BLaER1 (cell line): ENCODE measurements at regions not wholly inside any gene's neighbourhood (a gene's known extent, or its start where the extent isn't known, plus 50 kb on each side); places are given as distances from the start of the nearest gene placed in this dataset.

Experiments used
- H3K27ac ChIP-seq: shearing (Covaris generic); formaldehyde crosslinking; 2 replicates; pipeline ENCODE4 v1.8.1; 2022
- H3K27me3 ChIP-seq: shearing (Covaris generic); formaldehyde crosslinking; 2 replicates; pipeline ENCODE4 v1.8.1; 2022
- H3K36me3 ChIP-seq: shearing (Covaris generic); formaldehyde crosslinking; 2 replicates; pipeline ENCODE4 v1.8.1; 2022
- H3K4me1 ChIP-seq: shearing (Covaris generic); formaldehyde crosslinking; 2 replicates; pipeline ENCODE4 v1.8.1; 2022
- H3K4me2 ChIP-seq: shearing (Covaris generic); formaldehyde crosslinking; 2 replicates; pipeline ENCODE4 v1.8.1; 2022
- H3K4me3 ChIP-seq: shearing (Covaris generic); formaldehyde crosslinking; 2 replicates; pipeline ENCODE4 v1.8.1; 2022
- H3K9ac ChIP-seq: shearing (Covaris generic); formaldehyde crosslinking; 2 replicates; pipeline ENCODE4 v1.8.1; 2022
- H3K9me3 ChIP-seq: shearing (Covaris generic); formaldehyde crosslinking; 2 replicates; pipeline ENCODE4 v1.8.1; 2022
- H4K20me1 ChIP-seq: shearing (Covaris generic); formaldehyde crosslinking; 2 replicates; pipeline ENCODE4 v1.8.1; 2022
- Cebpa-rat ChIP-seq: shearing (Covaris generic); IDR thresholded peaks from 2 replicates; pipeline ENCODE4 v1.8.1; 2022

DNA sequence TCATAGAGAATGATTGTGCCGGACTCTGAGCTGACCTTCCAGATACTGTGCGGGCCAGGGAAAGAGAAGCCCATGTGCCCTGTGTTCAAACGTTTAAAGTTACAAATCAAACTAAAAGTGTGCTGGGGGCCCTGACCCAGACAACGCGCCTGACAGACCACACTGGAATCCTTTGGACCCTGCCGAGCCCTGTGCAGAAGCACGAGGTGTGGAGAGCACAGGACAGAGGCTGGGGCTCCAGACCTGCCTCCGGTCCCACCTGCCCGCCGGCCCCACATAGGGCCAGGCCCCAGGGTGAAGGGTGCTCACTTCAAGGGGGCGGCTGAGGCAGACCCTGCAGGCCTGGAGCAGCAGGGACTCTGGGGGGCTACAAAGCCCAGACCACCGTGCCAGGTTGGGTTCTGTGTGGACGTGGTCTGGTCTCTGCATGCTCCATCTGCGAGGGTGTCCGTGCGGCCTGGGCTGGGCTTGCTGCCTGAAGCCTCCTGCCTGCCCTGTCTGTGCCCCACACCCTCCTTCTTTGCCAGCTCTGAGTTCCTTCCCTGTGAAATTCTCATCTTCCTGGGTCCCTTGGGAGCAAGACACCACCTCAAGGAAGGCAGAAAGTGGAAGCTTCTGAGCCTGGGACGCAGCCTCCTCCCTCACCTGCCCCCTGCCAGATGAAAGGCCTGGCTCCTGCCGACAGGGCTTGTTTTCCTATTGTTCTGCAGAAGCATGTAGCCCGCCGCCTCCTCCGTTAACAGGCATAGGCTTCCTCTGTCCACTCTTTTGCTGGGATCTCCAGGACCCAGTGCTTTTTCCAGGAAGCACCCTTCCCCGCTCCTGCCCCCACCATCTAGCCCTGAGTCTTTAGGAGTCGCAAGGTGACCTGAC lies 186.2 kb downstream of the ERMARD start:
- Histone ChIP-seq H3K4me3 (no peak overlapping the region), H3K4me2 (no peak overlapping the region), H3K9me3 (no peaks in the 10 kb centered on the region), H3K36me3 (no peaks in the 10 kb centered on the region), H3K27ac (no peak overlapping the region), H3K4me1 (peaks cover 34% of the 10 kb centered on the region), H3K27me3 (no peaks in the 10 kb centered on the region), H3K9ac (no peak overlapping the region), H4K20me1 (no peaks in the 10 kb centered on the region)
- TF ChIP-seq Cebpa-rat, result no peak

DNA sequence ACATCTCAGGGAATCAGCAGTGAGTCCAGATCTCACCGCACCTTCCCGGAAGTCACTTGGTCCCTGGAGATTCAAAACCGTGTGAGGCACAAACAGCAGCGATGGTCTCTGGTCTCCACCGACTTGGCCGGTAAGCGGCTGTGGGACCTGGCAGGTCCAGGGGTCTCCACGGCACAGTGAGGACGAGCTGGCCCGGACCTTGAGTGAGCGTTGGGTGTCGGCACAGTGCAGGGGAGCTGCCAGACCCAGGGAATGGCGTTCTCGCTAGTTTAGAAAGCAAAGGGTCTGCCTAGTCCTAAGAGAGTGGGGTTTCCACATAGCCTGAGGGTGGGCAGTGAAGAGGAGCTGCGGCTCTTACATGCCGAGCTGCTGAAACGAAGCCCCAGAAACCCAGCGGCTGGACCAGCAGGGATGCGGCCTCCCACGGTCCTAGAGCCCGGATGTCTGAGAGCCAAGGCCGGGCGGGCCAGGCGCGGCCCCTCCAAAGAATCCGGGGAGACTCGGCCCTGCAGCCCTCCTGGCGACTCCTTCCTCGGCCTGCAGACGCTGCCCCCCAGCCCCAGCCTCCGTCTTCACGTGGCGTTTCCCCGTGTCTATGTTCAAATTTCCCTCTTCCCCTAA lies 185.0 kb downstream of the ERMARD start:
- no peaks in the 10 kb centered on the region for H3K27me3 ChIP-seq

DNA sequence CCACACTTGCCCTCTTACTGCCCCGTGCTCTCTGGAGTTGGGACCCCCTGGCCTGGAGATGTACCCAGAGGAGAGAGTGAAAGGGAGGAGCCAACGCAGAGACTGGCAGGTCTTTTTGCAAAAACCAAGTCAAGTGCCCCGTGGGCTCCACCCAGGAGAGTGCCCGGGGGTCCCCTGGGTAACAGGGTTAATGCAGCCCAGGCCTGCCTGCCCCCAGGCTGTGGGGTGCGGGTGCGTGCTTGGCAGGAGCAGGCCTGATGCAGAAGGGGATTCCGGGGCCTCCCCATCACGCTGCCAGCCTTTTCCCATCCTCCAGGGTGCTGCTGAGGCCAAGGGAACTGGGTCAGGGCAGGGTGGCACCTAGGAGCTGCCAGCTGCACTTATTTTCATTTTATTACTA lies 184.4 kb downstream of the ERMARD start:
- Histone ChIP-seq H4K20me1 (no peaks in the 10 kb centered on the region), H3K27ac (no peak overlapping the region), H3K9me3 (no peaks in the 10 kb centered on the region), H3K9ac (no peak overlapping the region), H3K36me3 (no peaks in the 10 kb centered on the region), H3K4me3 (no peak overlapping the region), H3K4me2 (no peak overlapping the region), H3K4me1 (peaks cover 38% of the 10 kb centered on the region), H3K27me3 (no peaks in the 10 kb centered on the region)
- TF ChIP-seq Cebpa-rat, result no peak

More for the DNA sequence above, 185.0 kb downstream of the ERMARD start:
- H3K4me2 ChIP-seq, result no peak overlapping the region
- no peak for TF ChIP-seq Cebpa-rat
- no peaks in the 10 kb centered on the region for H3K36me3 ChIP-seq
- no peaks in the 10 kb centered on the region for H4K20me1 ChIP-seq
- H3K9ac ChIP-seq, result no peak overlapping the region
- H3K4me3 ChIP-seq, result no peak overlapping the region
- no peaks in the 10 kb centered on the region for H3K9me3 ChIP-seq
- peaks cover 38% of the 10 kb centered on the region for H3K4me1 ChIP-seq
- H3K27ac ChIP-seq, result no peak overlapping the region

GRCh38 chr6:169935348-169935718 lies 183.9 kb downstream of the ERMARD start:
- no peaks in the 10 kb centered on the region for H4K20me1 ChIP-seq
- no peak overlapping the region; the same call in 1 of the 2 replicates for H3K4me2 ChIP-seq
- H3K9me3 ChIP-seq, result no peaks in the 10 kb centered on the region
- H3K27me3 ChIP-seq, result no peaks in the 10 kb centered on the region
- H3K27ac ChIP-seq, result no peak overlapping the region
- H3K36me3 ChIP-seq, result no peaks in the 10 kb centered on the region
- no peak overlapping the region for H3K4me3 ChIP-seq
- TF ChIP-seq Cebpa-rat, result no peak
- no peak overlapping the region for H3K9ac ChIP-seq
- peaks cover 38% of the 10 kb centered on the region for H3K4me1 ChIP-seq

DNA sequence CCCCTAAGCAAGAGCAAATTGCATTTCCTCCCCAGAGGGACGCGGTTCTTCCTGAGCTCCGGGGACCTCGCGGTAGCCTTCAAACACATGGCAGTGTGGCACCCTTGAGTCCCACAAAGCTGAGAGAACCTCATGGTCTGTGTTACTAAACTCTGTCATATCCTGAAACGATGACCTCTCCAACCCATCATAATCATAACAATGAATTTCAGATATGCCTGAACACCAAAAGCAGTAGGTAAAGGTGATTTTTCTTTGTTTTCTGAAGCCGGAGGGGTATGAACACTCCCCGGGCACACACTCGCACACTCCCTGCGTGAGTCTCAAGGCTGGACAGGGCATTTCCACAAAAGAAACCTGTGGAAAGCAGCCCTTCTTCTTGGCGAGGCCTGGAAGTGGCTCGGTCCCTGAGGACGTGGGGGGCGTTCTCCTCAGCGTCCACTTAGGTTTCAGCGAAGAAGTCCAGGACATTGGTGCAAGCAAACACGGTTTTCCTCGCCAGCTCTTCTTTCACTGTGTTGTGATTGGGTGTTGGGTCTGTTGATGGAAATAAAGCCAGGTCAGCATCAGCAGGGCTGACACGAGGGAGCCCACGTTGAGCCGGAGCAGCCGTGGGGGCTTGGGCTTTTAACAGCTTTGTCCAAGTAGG lies 183.4 kb downstream of the ERMARD start:
- Histone ChIP-seq H3K36me3 (no peaks in the 10 kb centered on the region), H3K4me3 (no peak overlapping the region), H3K9me3 (no peaks in the 10 kb centered on the region), H4K20me1 (no peaks in the 10 kb centered on the region), H3K4me2 (peak overlapping the region; percentile 76), H3K27me3 (no peaks in the 10 kb centered on the region), H3K4me1 (peaks cover 38% of the 10 kb centered on the region), H3K27ac (no peak overlapping the region), H3K9ac (no peak overlapping the region)
- TF ChIP-seq Cebpa-rat, result no peak

- no peak for TF ChIP-seq Cebpa-rat
- no peak overlapping the region for H3K4me3 ChIP-seq
- no peak overlapping the region for H3K27ac ChIP-seq
- H4K20me1 ChIP-seq, result no peaks in the 10 kb centered on the region
- H3K9ac ChIP-seq, result no peak overlapping the region
- 0 out of 2 replicates have a peak, but pooled peaks cover 6% of the 10 kb centered on the region for H3K9me3 ChIP-seq
- H3K4me1 ChIP-seq, result peaks cover 38% of the 10 kb centered on the region
- no peaks in the 10 kb centered on the region for H3K36me3 ChIP-seq
- peak overlapping the region; percentile 76 for H3K4me2 ChIP-seq
- H3K27me3 ChIP-seq, result no peaks in the 10 kb centered on the region
These were observed 182.6 kb downstream of the ERMARD start for GRCh38 chr6:169933839-169934698.

DNA sequence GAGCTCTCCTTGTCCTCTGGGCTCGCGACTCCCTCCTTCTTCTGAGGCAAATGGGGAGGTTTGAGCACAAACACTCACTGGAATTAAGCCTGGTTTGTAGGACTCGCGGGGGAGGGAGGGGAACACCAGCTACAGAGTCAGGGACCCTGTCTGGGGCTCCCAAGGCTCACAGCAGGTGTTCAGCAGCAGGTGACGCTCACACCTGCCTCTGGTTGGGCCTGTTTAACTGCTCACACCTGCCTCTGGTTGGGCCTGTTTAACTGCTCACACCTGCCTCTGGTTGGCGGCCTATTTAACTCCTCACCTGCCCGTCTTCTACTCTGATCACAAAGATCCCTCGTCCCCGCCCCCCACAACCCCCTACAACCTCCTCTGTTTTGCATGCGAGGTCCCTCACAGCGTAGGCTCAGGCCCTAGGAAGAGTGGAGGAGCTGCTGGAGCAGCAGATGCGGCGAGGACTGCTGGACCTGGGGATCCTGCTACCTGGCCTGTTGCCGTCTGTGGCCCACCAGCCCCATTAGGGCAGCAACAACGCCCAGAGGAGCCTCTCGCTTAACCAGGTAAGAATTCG lies 181.9 kb downstream of the ERMARD start:
- Histone ChIP-seq H3K36me3 (no peaks in the 10 kb centered on the region), H3K4me3 (no peak overlapping the region), H3K27ac (no peak overlapping the region), H3K4me2 (0 out of 2 replicates have a peak overlapping the region, but pooled peaks have one; percentile 76), H3K27me3 (no peaks in the 10 kb centered on the region), H3K9ac (no peak overlapping the region), H4K20me1 (no peaks in the 10 kb centered on the region), H3K9me3 (0 out of 2 replicates have a peak, but pooled peaks cover 8% of the 10 kb centered on the region), H3K4me1 (peaks cover 38% of the 10 kb centered on the region)
- no peak for TF ChIP-seq Cebpa-rat

DNA sequence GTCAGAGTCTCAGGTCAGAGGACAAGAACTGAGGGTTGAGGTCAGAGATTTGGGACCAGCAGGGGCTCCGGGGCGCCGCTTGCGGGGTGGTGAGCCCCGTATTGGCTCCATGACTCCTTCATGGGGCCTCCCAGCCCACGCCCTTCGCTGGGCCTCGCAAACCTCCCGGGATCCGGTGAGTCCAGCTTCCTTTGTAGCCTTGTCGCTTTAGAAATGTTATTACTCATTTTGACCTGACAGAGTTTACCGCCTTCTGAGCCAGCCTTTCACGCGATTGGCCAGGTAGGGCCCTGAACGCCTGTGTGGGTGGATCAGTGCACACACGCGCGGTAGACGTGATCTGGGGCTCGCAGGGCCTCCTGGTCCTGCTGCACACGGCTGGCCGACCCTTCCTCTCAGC lies 181.1 kb downstream of the ERMARD start:
- Histone ChIP-seq H3K27ac (0 out of 2 replicates have a peak overlapping the region, but pooled peaks have one; percentile 18), H3K4me1 (peaks cover 38% of the 10 kb centered on the region), H3K9me3 (0 out of 2 replicates have a peak, but pooled peaks cover 8% of the 10 kb centered on the region), H3K4me2 (no peak overlapping the region), H3K27me3 (no peaks in the 10 kb centered on the region), H3K36me3 (no peaks in the 10 kb centered on the region), H3K9ac (no peak overlapping the region), H3K4me3 (no peak overlapping the region), H4K20me1 (no peaks in the 10 kb centered on the region)
- no peak for TF ChIP-seq Cebpa-rat

- H3K27ac ChIP-seq, result no peak overlapping the region
These were observed 179.8 kb downstream of the ERMARD start for GRCh38 chr6:169931261-169931660.

More at GRCh38 chr6:169931261-169931660, 179.8 kb downstream of the ERMARD start:
- peaks cover 38% of the 10 kb centered on the region for H3K4me1 ChIP-seq
- TF ChIP-seq Cebpa-rat, result no peak
- H3K9me3 ChIP-seq, result 0 out of 2 replicates have a peak, but pooled peaks cover 8% of the 10 kb centered on the region
- no peak overlapping the region for H3K9ac ChIP-seq
- no peak overlapping the region for H3K4me2 ChIP-seq
- H4K20me1 ChIP-seq, result no peaks in the 10 kb centered on the region
- H3K4me3 ChIP-seq, result no peak overlapping the region
- H3K36me3 ChIP-seq, result no peaks in the 10 kb centered on the region
- H3K27me3 ChIP-seq, result no peaks in the 10 kb centered on the region
